ENCODE measurements at regions not wholly inside any gene's neighbourhood (a gene's known extent, or its start where the extent isn't known, plus 50 kb on each side); places are given as distances from the start of the nearest gene placed in this dataset.

GRCh38 chr7:17132726-17133125 lies 165.7 kb upstream of the AHR start:
- DNase-seq = no peak

DNA sequence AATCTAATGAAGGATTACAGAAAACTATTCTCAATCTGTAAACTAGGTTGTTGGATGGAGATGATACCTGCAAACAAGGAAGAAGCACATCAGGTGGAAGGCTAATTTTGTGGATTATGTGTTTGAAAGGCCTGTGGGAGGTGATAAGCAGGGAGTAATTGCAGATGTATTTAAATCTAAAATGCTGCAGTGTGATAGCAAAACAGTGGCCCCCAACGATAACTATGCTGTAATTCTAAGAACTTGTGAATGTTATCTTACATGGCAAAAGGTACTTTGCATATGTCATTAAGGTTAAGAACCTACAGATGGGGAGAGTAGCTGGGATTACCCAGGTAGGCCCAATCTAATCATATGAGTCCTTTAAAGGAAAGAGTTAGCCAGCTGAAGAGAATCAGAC lies 164.5 kb upstream of the AHR start:
- no peak for DNase-seq

DNA sequence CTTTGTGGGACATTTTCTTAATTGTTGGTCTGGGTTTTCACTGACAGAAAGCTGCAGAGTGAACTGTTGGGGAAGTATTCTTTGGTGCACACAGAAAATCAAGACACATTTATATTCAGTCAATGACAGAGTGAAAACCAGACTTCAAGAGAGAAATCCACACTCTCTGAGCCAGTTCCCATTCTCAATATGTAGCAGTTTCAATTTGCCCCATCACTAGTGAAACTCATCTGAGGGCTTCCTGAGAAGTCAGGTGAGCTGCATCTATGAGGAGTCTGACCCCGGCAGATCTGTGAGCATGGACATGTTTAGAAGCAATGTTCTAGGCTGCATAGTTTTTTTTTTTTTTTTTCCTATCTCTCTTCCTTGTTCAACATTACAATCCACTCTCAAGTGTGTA lies 163.7 kb upstream of the AHR start:
- no peak for DNase-seq

DNA sequence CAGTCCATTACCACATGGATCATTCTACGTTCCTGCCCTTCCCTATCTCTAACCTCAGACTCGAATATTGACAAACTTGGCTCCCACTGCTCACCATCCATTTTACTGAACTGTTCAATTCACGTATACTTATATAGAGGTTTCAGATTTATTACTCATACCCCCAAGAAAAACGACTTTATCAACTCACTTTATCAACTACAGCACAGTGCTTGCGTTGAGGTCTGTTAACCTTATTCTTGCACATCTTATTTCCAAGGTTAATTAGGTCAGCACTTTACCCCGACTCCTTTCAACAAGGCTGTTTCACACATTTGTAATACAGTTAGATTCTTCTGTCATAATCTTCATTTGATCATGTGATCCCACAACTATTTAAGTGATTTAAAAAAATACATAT lies 162.3 kb upstream of the AHR start:
- DNase-seq = no peak

DNA sequence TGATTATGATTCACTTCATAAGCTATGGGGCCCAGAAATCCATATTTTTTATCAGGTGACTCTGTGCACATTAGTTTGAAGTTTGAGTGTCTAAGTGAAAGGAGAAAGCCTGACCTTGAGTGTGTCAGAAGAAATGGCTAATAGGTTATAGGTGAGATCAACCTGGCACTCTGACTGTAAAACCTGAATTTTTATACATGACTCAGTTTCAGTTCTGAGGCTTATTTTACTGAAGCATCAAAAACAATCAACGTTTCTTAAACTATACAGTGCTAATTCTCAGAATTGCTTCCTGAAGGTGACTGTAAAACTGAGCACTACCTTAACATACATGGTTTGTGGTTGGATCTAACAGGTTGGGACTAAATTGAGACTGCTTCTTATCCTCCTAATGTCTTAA lies 159.4 kb upstream of the AHR start:
- no peak for DNase-seq

DNA sequence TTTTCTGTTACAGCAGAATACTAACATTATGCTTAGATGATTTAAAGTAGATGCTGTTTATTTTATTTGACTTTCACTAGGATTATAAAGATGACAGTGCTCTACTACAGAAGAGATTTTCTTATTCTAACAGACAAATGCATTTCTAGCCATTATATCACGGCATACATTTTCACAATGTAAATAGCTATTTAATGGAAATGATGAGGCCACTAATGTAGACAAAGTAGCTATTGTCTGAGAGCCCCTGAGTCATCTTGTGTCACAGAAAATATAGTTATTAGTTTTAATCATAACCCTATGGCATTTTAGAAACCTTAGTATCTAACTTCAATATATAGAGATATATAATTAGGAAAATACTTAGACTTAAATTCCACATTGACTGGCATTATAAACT lies 158.0 kb upstream of the AHR start:
- DNase-seq = no peak

DNA sequence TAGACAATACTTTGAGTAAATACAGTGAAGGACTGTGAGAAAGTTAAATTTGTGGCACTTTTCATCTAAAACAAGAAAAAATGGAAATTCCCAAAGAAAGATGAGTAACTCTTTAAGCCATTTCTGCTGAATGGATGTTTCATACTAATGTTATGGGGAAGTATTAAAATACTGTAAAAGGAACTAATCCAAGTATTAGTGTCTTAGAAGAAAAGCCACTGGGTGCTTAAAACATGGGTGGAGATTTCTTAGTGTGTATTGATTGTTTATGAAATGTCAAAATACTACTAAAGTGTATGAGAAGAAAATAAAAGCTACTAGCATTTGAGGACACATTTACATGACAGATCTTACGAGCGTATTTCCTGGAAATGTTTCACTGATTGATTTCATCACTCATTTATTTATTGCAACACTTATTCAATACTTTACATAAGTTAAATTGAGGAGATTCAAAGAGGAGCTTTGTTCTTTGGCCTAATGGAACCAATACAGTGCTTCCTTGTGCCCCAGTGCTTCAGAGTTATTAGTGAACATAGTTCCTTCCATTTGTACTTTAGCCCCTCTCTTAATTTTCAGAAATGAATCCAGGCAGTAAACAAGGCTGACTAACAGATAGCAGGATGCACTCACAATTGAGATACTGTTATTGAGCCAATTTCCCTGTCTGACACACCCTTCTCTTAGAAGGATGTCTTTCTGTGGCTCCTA lies 155.5 kb upstream of the AHR start:
- DNase-seq = no peak

DNA sequence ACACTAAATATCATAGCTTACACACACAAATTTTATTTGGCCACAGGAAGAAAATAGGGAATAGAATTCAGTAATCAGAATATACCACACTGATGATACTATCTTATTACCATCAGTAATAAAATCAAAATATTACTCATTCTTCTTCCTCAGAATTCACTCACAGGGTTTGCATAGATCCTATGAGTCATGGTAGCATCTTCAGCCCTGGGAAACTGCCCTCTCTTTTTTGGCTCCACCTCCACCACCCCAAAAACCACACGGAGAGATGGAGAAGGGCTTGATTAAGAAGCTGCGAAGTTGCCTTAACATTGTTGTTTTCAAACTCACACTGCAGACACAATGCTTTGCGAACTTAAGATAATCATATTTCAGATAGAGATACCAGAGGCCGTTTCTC lies 154.1 kb upstream of the AHR start:
- DNase-seq = peak; percentile 32

DNA sequence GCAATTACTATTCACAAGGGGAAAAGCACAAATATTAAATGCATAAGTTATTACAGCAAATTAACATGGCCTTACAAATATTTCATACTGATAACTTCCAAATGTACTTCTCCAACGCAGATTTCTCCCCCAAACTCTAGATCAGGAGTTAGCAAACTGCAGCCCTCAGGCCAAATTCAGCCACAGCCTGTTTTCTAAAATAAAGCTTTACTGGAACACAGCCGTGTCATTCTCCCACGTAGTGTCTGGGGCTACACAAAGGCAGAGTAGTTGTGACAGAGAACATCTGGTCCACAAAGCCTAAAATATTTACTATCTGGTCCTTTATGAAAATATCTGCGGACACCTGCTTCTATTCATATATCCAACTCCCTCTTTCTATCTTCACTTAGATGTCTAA lies 151.8 kb upstream of the AHR start:
- no peak for DNase-seq

- no peak for DNase-seq
Observed at GRCh38 chr7:17147409-17147808, 151.0 kb upstream of the AHR start.

GRCh38 chr7:17150018-17150417 lies 148.4 kb upstream of the AHR start:
- no peak for DNase-seq

GRCh38 chr7:17152721-17153120 lies 145.7 kb upstream of the AHR start:
- no peak for DNase-seq

GRCh38 chr7:17153536-17153935 lies 144.9 kb upstream of the AHR start:
- DNase-seq = no peak

DNA sequence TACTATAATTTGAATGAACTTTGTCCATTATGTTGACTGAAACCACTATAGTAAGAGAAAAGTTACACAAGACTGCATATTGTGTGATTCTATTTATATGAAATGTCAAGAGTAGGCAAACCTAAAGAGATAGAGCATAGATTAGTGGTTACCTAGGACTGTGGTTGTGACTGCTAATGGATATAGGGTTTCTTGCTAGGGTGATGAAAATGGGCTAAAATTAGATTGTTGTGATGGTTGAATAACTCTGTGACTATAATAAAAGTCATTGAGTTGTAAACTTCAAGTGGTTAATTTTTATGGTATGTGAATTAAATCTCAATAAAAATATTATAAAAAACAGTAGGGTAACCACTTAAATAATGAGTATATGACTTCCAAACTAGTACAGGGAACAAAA lies 142.9 kb upstream of the AHR start:
- no peak for DNase-seq

- DNase-seq = no peak
Observed at GRCh38 chr7:17158261-17158660, 140.2 kb upstream of the AHR start.

- no peak for DNase-seq
Observed at GRCh38 chr7:17159500-17160037, 138.9 kb upstream of the AHR start.

GRCh38 chr7:17166824-17167379 lies 131.6 kb upstream of the AHR start:
- no peak for DNase-seq

- DNase-seq = no peak
Observed at GRCh38 chr7:17168416-17168815, 130.0 kb upstream of the AHR start.

DNA sequence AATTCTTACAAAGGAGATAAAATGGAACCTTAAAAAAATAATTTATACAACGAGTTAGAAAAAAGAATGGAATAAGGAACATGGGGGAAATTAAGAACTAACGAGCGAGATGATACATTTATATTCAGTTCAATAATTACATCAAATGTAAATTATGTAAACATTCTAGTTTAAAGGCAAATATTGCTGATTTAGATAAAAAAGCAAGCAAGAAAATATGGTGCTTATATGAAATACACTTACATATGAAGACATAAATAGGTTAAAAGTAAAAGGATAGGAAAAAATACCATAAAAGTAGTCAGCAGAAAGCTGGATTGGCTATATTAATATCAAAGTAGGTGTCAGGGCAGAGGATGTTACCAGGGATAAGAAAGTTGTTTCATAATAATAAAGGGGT lies 127.0 kb upstream of the AHR start:
- DNase-seq = no peak

DNA sequence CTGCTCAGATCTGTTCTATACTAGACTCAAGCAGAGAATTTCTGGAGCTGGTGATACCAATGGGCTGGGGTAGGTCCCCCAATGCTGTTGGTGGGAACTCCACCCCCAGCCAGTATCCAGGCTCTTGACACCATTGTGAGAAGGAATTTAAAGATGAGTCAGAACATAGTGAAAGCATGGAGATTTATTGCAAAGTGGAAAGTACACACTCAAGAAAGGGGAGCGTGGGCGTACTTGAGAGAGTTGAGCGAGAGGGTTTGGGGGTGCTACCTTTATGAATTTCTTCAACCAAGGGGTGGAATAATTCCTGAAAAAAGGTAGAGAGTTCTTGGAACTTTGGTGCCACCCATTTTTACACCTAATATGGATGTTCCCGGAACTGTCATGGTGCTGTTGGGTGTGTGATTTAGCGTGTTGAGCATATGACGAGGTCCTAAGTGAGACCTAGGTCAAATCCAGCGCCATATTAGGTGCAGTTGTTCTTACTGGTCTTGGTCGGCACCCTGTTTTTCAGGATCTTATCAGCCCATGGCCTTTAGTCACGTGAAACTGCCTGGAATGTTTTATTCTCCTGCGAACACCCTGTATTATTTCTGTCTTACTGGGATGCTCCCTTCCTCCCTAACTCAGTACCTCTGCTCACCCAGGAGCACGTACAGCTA lies 122.0 kb upstream of the AHR start:
- DNase-seq = no peak

GRCh38 chr7:17178545-17178944 lies 119.9 kb upstream of the AHR start:
- DNase-seq = no peak

DNA sequence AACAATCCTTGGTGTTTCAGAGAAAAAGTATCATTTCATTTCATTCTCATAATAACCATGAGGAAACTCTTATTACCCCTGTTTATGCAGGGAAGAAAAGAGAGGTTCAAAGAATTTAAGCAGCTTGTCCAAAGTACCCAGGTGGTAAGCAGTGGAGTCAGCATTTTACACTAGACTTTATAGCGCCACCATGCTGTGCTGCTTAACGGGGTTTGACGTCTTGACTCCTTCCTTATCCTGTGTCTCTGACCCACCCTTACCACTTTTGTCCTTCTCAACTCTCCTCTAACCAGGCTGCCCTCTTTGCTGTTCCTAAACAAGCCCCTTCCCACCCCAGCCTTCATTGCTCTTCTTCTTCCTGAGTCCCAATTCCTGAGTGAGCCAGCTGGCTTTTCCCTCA lies 117.0 kb upstream of the AHR start:
- DNase-seq = no peak

- DNase-seq = no peak
Observed at GRCh38 chr7:17183630-17184328, 114.7 kb upstream of the AHR start.

Data from activated T-cell treated with anti-CD3 and anti-CD28 coated beads, Interleukin-2, amount 50 U/mL, for 1 hour (primary cell).